HG02852 (cell line): ENCODE measurements at regions not wholly inside any gene's neighbourhood (a gene's known extent, or its start where the extent isn't known, plus 50 kb on each side); places are given as distances from the start of the nearest gene placed in this dataset.

Experiments used
- ATAC-seq: cut with Tn5 transposase; IDR thresholded peaks from one replicate; pipeline ENCODE4 v1.9.1; 2021; ENCODE audit warnings: mild to moderate bottlenecking, moderate library complexity; ENCODE audit not compliant: unreplicated experiment

- no peak for ATAC-seq
Measured at GRCh38 chr11:28657378-28658030, 549.3 kb downstream of the METTL15 start.

- ATAC-seq, result no peak
Measured at GRCh38 chr11:28654191-28654590, 546.0 kb downstream of the METTL15 start.

DNA sequence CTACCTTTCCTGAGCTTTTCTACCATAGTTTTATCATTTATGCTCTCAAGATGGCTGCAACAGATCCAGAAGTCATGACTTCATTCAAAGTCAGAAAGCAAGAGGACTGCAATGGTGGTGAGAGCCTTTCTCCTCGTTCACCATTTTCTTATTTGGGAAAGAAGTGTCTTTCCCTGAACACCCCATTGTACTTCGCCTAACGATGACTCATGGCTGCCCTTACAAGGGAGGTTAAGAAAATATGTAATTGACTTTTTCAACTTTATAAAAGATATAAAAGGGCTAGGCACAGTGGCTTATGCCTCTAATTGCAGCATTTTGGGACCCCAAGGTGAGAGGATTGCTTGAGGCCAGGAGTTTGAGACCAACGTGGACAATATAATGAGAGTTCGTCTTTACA lies 541.7 kb downstream of the METTL15 start:
- ATAC-seq, result no peak

DNA sequence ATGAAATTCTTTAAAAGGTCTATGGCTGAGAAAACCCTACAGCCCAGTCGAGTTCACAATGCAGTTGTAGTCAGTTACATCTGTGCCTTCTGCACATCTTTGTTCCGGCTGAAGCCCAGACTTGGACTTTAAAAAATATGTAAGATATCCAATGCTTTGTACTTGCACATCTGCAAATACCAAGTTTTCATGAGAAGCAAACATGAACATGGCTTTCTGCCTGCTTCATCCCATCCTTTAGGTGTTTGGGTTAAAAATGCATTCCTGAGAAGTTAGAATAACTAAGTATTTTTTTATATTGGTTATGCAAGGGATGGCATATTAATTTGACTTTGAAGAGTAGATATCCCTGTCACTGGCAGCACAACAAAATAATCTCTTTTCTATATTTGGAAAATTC lies 528.4 kb downstream of the METTL15 start:
- ATAC-seq, result no peak

- ATAC-seq, result no peak
Measured at GRCh38 chr11:28636033-28636432, 527.8 kb downstream of the METTL15 start.

DNA sequence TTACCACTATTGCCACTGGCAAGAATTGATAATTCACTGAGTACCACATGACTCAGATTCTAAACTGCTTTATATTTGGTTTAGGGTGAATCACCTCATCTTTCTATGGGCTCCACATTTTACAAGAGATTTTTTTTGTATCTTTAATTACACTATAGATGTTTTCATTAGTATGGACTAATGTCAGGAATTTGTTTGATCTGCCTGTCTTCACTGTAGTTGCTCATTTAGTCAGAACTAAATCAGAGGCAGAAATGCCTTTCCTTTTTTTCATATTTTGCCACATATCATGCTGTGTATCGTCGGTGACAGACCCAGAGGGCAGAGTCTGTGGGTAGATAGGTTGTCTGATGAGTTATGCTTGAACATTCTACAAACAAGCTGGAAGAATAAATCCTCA lies 524.1 kb downstream of the METTL15 start:
- no peak for ATAC-seq

GRCh38 chr11:28631148-28631547 lies 523.0 kb downstream of the METTL15 start:
- no peak for ATAC-seq

DNA sequence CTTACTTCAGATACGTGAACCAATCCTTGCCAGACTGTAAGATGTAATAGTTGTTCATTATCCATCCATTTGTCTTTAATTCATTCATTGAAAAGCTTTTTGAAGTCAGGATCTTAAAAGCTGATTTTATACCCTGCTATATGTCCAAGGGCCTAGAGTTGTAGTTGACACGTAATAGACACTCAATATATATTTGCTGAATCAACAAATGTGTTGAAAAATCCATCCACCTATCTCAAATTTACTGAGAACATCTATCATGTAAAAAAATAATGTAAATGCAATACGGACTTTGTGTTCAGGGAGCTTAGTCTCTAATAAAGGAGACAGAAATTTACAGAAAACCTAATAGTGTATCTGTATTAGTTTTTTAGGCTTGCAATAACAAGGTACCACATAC lies 521.0 kb downstream of the METTL15 start:
- no peak for ATAC-seq

DNA sequence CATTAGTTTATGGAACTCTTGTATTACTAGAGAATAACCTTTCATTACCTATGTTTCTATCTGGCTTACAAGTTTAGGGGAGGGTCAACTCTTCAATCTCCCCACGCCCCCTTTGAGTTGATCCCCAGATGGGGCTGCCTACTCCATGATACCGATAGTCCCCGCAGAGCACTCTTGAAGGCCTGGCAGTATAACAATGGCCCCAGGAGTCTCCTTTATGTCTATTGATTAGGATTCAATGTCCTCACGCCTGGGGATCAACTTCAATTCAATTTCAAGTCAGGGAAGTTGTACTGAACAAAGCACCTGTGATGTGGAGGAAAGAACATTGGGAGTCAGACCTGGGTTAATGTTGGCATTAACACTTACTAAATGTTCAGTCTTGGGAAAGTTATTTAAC lies 520.2 kb downstream of the METTL15 start:
- no peak for ATAC-seq

DNA sequence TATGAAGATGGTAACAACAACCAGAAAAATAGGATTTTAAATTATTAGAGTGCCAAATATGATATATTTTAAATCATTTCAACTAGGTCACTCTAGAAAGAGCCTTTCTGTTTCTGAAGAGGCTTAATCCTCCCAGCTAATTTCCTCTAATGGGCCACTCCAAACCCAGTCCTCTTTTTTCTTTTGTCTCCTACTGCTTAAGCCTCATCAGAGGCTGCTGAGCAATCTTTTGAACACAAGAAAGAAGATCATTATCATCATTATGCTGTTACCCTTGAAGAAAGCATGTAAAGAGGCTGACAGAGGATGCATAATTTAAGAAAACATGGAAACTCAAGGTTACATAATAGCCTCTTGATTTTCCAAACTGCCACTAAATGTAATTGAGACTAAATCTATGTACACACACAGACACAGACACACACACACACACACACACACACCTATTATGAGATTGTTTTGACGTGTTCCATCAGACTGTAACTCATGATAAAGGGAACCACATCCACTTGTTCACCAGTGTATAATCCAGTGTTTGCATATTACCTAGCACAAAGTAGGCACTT lies 519.6 kb downstream of the METTL15 start:
- ATAC-seq, result no peak

DNA sequence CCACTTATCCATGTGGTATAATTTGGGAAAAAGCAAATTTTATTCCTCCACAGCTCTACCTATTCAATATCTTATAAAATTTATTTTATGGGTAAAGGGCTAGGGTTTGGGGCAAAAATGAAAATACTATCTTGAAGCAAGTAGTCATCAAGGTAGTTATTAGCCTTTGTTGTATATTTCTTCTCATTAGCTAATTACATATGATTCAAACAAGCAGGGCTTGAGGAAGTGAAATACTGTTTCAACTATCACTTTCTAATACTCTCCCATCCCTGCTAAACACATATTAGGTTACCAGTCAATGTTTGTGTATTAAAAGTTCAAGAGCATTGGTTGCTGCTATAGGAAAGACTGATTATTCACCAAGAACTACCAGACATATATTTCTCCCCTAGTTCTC lies 517.3 kb downstream of the METTL15 start:
- ATAC-seq, result no peak

- no peak for ATAC-seq
Measured at GRCh38 chr11:28621753-28622152, 513.6 kb downstream of the METTL15 start.

- no peak for ATAC-seq
Measured at GRCh38 chr11:28619846-28620540, 511.8 kb downstream of the METTL15 start.

DNA sequence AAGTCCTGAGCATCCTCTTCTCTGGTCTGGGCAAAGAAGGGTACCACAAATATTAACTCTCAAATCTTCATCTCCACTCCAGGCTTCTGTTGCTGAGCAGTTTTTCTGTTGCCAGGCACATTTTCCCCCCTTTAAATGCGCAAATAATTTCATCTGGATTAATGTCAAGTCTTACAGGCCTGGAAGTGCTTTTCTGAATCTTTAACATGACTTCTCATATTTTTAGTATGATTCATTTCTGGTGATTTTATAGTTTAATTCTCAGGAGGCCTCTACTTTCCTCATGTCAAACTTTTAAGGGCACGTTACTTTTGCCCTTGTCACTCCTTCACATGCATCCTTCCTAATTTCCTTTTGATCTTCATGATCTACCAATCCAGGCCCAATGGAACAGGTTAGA lies 510.2 kb downstream of the METTL15 start:
- ATAC-seq, result no peak

DNA sequence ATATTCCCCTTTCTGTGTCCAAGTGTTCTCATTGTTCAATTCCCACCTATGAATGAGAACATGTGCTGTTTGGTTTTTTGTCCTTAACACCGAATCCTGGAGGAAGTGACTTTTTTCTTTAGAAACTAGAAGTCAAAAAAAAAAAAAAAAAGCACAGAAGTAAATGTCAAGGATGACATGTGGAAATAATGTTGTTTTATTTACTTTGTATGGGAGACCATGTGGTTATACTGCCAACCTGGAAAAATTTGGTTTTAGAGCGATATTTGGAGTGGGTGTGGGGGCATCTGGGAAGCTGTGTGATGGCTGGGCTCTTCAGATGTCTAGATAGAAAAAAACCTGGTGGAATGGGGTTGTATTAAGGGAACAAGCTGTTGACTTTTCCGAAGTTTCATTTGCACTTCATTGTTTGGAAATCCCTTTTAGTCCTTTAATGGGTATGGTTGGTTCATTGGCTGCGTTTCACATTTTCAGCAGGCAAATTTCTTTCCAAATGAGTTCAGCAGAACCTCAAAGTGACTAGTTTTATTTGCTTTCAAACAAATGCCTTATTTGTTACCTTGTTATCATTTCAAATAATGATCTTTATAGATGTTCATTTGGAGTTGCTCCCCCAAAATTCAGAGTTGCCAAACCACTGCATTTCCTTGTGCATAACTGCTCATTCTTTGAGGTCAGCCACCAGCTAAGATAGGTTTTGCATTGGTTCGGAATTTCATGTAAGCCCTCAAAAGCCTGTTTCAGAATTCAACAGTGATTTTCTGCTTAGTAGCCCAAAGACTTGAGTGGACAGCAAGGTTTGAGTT lies 508.2 kb downstream of the METTL15 start:
- no peak for ATAC-seq

- no peak for ATAC-seq
Measured at GRCh38 chr11:28615542-28615941, 507.4 kb downstream of the METTL15 start.

- ATAC-seq, result no peak
Measured at GRCh38 chr11:28606930-28607329, 498.7 kb downstream of the METTL15 start.

- no peak for ATAC-seq
Measured at GRCh38 chr11:28599656-28600055, 491.5 kb downstream of the METTL15 start.

DNA sequence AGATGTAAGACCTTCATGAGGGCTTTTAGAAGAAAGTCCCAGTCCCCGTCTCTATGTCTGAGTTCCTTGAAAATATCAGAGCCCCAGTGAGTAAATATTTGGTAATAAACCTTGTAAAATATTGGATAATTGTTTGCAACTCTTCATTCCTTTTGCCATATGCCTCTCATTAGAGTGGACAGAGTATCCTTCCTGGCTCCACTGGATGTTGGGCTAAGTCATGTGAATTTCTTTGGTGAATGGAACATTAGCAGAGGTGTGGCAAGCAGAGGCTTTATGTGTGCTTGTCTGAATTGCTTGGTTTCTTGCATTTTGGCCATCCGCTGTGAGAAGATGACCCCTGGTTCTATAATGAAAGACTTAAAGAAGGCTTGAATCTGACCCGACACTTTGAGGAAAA lies 490.3 kb downstream of the METTL15 start:
- ATAC-seq, result no peak

DNA sequence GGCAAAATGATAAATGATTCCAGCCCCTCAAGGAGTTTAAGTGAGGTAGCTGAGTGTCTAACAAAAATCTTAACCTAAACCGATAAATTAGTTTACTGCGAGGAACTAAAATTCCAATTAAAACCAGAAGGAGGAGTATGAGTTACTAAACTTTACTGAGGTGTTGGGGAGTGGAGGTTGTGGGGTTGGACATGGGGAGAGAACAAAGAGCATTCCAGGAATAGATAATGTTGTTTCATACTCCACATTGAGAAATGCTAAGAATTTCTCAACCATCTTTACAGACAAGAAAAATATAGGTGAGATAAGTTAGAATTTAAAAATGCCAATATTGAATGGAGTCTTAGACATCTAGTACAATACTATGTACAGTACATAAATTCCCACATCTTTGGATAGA lies 488.6 kb downstream of the METTL15 start:
- ATAC-seq, result no peak

- no peak for ATAC-seq
Measured at GRCh38 chr11:28592141-28592540, 484.0 kb downstream of the METTL15 start.

- no peak for ATAC-seq
Measured at GRCh38 chr11:28584992-28585391, 476.8 kb downstream of the METTL15 start.
